ENCODE measurements at regions not wholly inside any gene's neighbourhood (a gene's known extent, or its start where the extent isn't known, plus 50 kb on each side); places are given as distances from the start of the nearest gene placed in this dataset.
"Not testable (repeated sequence)": the region's sequence is repeated elsewhere in the genome, so short reads cannot be mapped to it uniquely, and the experiment has no call there.

GRCh38 chr3:125670352-125670751 is 75.1 kb upstream of the OSBPL11 start:
- no peak for TF ChIP-seq CTCF (conservative IDR thresholded peaks at IDR 0.05)
- no peak overlapping the region for H3K27ac ChIP-seq

- TF ChIP-seq CTCF (conservative IDR thresholded peaks at IDR 0.05), result no peak
These were observed 75.6 kb upstream of the OSBPL11 start for GRCh38 chr3:125670945-125671344.

GRCh38 chr3:125671461-125672243 is 76.4 kb upstream of the OSBPL11 start:
- no peak for TF ChIP-seq CTCF (conservative IDR thresholded peaks at IDR 0.05)
- H3K27ac ChIP-seq, result no peak overlapping the region

More at GRCh38 chr3:125670945-125671344, 75.6 kb upstream of the OSBPL11 start:
- no peak overlapping the region for H3K27ac ChIP-seq

- no peak overlapping the region for H3K27ac ChIP-seq
- TF ChIP-seq CTCF (conservative IDR thresholded peaks at IDR 0.05), result no peak
These were observed 80.5 kb upstream of the OSBPL11 start for GRCh38 chr3:125675791-125676190.

GRCh38 chr3:125679258-125679657 is 84.0 kb upstream of the OSBPL11 start:
- no peak for TF ChIP-seq CTCF (conservative IDR thresholded peaks at IDR 0.05)
- no peak overlapping the region for H3K27ac ChIP-seq

- no peak for TF ChIP-seq CTCF (conservative IDR thresholded peaks at IDR 0.05)
- no peak overlapping the region for H3K27ac ChIP-seq
These were observed 85.8 kb upstream of the OSBPL11 start for GRCh38 chr3:125681146-125681545.

- not testable (repeated sequence) for H3K27ac ChIP-seq
These were observed 86.6 kb upstream of the OSBPL11 start for GRCh38 chr3:125681906-125682305.

- H3K27ac ChIP-seq, result not testable (repeated sequence)
These were observed 87.3 kb upstream of the OSBPL11 start for GRCh38 chr3:125682610-125683009.

Measured in VCaP (cell line).